GM18858 (cell line): ENCODE measurements at regions not wholly inside any gene's neighbourhood (a gene's known extent, or its start where the extent isn't known, plus 50 kb on each side); places are given as distances from the start of the nearest gene placed in this dataset.
"Not testable (repeated sequence)": the region's sequence is repeated elsewhere in the genome, so short reads cannot be mapped to it uniquely, and the experiment has no call there.

Source experiments
- ATAC-seq: cut with Tn5 transposase; IDR thresholded peaks from one replicate; pipeline ENCODE4 v1.9.1; 2021; ENCODE audit not compliant: unreplicated experiment

DNA sequence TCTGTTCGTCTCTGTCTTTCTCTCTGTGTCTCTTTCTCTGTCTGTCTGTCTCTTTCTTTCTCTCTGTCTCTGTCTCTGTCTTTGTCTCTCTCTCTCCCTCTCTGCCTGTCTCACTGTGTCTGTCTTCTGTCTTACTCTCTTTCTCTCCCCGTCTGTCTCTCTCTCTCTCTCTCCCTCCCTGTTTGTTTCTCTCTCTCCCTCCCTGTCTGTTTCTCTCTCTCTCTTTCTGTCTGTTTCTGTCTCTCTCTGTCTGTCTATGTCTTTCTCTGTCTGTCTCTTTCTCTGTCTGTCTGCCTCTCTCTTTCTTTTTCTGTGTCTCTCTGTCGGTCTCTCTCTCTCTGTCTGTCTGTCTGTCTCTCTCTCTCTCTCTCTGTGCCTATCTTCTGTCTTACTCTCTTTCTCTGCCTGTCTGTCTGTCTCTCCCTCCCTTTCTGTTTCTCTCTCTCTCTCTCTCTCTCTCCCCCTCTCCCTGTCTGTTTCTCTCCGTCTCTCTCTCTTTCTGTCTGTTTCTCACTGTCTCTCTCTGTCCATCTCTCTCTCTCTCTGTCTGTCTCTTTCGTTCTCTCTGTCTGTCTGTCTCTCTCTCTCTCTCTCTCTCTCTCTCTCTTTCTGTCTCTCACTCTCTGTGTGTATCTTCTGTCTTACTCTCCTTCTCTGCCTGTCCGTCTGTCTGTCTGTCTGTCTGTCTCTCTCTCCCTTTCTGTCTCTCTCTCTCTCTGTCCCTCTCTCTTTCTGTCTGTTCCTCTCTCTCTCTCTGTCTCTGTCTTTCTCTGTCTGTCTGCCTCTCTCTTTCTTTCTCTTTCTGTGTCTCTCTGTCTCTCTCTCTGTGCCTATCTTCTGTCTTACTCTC lies 2065.9 kb upstream of the TPTE start:
- ATAC-seq = peak; percentile 41

DNA sequence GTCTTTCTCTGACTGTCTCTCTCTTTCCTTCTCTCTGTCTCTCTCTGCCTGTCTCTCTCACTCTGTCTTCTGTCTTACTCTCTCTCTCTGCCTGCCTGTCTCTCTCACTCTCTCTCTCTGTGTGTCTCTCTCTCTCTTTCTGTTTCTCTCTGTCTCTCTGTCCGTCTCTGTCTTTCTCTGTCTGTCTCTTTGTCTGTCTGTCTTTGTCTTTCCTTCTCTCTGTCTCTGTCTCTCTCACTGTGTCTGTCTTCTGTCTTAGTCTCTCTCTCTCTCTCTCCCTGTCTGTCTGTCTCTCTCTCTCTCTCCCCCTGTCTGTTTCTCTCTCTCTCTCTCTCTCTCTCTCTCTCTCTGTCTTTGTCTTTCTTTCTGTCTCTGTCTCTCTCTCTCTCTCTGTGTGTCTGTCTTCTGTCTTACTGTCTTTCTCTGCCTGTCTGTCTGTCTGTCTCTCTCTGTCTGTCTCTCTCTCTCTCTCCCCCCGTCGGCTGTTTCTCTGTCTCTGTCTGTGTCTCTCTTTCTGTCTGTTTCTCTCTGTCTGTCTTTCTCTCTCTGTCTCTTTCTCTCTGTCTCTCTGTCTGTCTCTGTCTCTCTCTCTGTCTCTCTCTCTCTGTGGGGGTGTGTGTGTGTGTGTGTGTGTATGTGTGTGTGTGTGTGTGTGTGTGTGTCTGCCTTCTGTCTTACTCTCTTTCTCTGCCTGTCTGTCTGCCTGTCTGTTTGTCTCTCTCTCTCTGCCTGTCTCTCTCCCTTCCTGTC lies 2056.8 kb upstream of the TPTE start:
- peak; percentile 61 for ATAC-seq

DNA sequence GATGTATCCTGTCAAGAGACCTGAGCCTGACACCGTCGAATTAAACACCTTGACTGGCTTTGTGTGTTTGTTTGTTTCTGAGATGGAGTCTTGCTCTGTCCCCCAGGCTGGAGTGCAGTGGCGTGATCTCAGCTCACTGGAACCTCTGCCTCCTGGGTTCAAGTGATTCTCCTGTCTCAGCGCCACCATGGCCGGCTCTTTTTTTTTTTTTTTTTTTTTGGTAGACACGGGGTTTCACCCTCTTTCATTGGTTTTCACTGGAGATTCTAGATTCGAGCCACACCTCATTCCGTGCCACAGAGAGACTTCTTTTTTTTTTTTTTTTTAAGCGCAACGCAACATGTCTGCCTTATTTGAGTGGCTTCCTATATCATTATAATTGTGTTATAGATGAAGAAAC lies 2054.7 kb upstream of the TPTE start:
- ATAC-seq = not testable (repeated sequence)
